Sigmoid colon (tissue), 3 donors: ENCODE measurements at regions not wholly inside any gene's neighbourhood (a gene's known extent, or its start where the extent isn't known, plus 50 kb on each side); places are given as distances from the start of the nearest gene placed in this dataset.

Experiments
- POLR2A ChIP-seq, 2 donors: fragments of 450-650 bp; IDR thresholded peaks; one replicate each; pipeline ENCODE4 v1.6.1; 2016; ENCODE audit warnings: antibody characterized with exemption in 2 of 2, mild to moderate bottlenecking in 2 of 2, moderate library complexity in 2 of 2
- TF ChIP-seq, protein P1 (sequence below), 4 experiments: fragments of 450-650 bp in 3 of 4; fragments of 200-600 bp in 1 of 4; IDR thresholded peaks; one replicate each; pipeline ENCODE4 v1.5.1; 2016 to 2019; ENCODE audit warnings: antibody characterized with exemption in 4 of 4, mild to moderate bottlenecking in 3 of 4, moderate library complexity in 2 of 4

- no peak for TF ChIP-seq POLR2A (IDR thresholded peaks at IDR 0.05)
- TF ChIP-seq, protein P1, sequence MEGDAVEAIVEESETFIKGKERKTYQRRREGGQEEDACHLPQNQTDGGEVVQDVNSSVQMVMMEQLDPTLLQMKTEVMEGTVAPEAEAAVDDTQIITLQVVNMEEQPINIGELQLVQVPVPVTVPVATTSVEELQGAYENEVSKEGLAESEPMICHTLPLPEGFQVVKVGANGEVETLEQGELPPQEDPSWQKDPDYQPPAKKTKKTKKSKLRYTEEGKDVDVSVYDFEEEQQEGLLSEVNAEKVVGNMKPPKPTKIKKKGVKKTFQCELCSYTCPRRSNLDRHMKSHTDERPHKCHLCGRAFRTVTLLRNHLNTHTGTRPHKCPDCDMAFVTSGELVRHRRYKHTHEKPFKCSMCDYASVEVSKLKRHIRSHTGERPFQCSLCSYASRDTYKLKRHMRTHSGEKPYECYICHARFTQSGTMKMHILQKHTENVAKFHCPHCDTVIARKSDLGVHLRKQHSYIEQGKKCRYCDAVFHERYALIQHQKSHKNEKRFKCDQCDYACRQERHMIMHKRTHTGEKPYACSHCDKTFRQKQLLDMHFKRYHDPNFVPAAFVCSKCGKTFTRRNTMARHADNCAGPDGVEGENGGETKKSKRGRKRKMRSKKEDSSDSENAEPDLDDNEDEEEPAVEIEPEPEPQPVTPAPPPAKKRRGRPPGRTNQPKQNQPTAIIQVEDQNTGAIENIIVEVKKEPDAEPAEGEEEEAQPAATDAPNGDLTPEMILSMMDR (IDR thresholded peaks at IDR 0.05): no peak
Observed at GRCh38 chr20:12112089-12112474, 194.4 kb downstream of the BTBD3 start.
